CD4-positive, CD25-positive, alpha-beta regulatory T cell (primary cell): ENCODE measurements at regions not wholly inside any gene's neighbourhood (a gene's known extent, or its start where the extent isn't known, plus 50 kb on each side); places are given as distances from the start of the nearest gene placed in this dataset.

ENCODE experiments used
- ATAC-seq, 2 donors: fragments of 150-1000 bp; cut with Tn5 transposase; one replicate each; pipeline ENCODE4 v1.10.0; 2021; ENCODE audit warnings: low read depth in 2 of 2, moderate number of reproducible peaks in 2 of 2, moderate library complexity in 1 of 2
- DNase-seq, 3 donors: peaks; one replicate each; pipeline versions ENCODE4 v3.0.0 to v3.0.0-alpha.2; 2012 to 2022; ENCODE audit warnings: mixed read lengths in 1 of 3
- H3K27ac ChIP-seq: one replicate; pipeline ENCODE4 v1.7.0; 2013; ENCODE audit warnings: mild to moderate bottlenecking, low read length; ENCODE audit not compliant: insufficient read depth, poor library complexity, severe bottlenecking
- H3K27me3 ChIP-seq: one replicate; pipeline ENCODE4 v1.7.0; 2013; ENCODE audit warnings: low read length; ENCODE audit not compliant: control insufficient read depth, insufficient read depth
- H3K36me3 ChIP-seq: one replicate; pipeline ENCODE4 v1.7.0; 2013; ENCODE audit warnings: mild to moderate bottlenecking, low read length, moderate library complexity; ENCODE audit not compliant: control insufficient read depth, insufficient read depth
- H3K4me1 ChIP-seq: 2 replicates; pipeline ENCODE4 v1.7.0; 2013; ENCODE audit warnings: mild to moderate bottlenecking, low read length; ENCODE audit not compliant: insufficient read depth, control insufficient read depth, poor library complexity, severe bottlenecking
- H3K4me3 ChIP-seq: one replicate; pipeline ENCODE4 v1.7.0; 2013; ENCODE audit warnings: low read depth, mild to moderate bottlenecking, low read length, moderate library complexity
- H3K9me3 ChIP-seq, 2 experiments: 1 replicate in 1 of 2; 2 replicates in 1 of 2; pipeline ENCODE4 v1.7.0; 2013; ENCODE audit warnings: low read length in 2 of 2, mild to moderate bottlenecking in 1 of 2, moderate library complexity in 1 of 2; ENCODE audit not compliant: control insufficient read depth in 2 of 2
- H3K27ac Mint-ChIP-seq, 3 donors: one replicate each; pipeline ENCODE4 v1.8.0; 2020 to 2022; ENCODE audit warnings: mild to moderate bottlenecking in 3 of 3, mixed read lengths in 3 of 3, moderate library complexity in 2 of 3
- H3K27me3 Mint-ChIP-seq: one replicate; pipeline ENCODE4 v1.8.0; 2022; ENCODE audit warnings: mild to moderate bottlenecking, mixed read lengths
- H3K36me3 Mint-ChIP-seq: one replicate; pipeline ENCODE4 v1.8.0; 2020; ENCODE audit warnings: mixed read lengths
- H3K4me1 Mint-ChIP-seq, 4 donors: one replicate each; pipeline ENCODE4 v1.8.0; 2020 to 2022; ENCODE audit warnings: mixed read lengths in 4 of 4, mild to moderate bottlenecking in 1 of 4
- H3K4me3 Mint-ChIP-seq, 4 donors: one replicate each; pipeline ENCODE4 v1.8.0; 2020 to 2022; ENCODE audit warnings: mild to moderate bottlenecking in 4 of 4, mixed read lengths in 4 of 4, moderate library complexity in 3 of 4
- H3K9me3 Mint-ChIP-seq, 7 donors: one replicate each; pipeline ENCODE4 v1.8.0; 2020 to 2022; ENCODE audit warnings: mixed read lengths in 7 of 7, mild to moderate bottlenecking in 3 of 7, moderate library complexity in 2 of 7

- Mint-ChIP-seq H3K4me3 (no peak overlapping the region), H3K4me1 (peaks cover 5 to 19% (median 14%) of the 10 kb centered on the region in 4 donors), H3K27ac (no peak overlapping the region), H3K27me3 (peaks cover 40% of the 10 kb centered on the region), H3K36me3 (no peaks in the 10 kb centered on the region), H3K9me3 (peaks cover 0 to 9% (median 2%) of the 10 kb centered on the region in 7 donors)
- ATAC-seq (no peak), DNase-seq (no peak)
- peaks cover 20% of the 10 kb centered on the region for H3K27me3 ChIP-seq
- H3K27ac ChIP-seq: no peak overlapping the region
- H3K4me3 ChIP-seq: no peak overlapping the region
- H3K4me1 ChIP-seq: peaks cover 9% of the 10 kb centered on the region
- H3K36me3 ChIP-seq: no peaks in the 10 kb centered on the region
- peaks cover 5 to 6% of the 10 kb centered on the region in 2 experiments for H3K9me3 ChIP-seq
These were observed 228.8 kb downstream of the SMARCA2 start for GRCh38 chr9:2243666-2244555.

- H3K27me3 Mint-ChIP-seq: peaks cover 20% of the 10 kb centered on the region
- peaks cover 5 to 6% of the 10 kb centered on the region in 2 experiments for H3K9me3 ChIP-seq
- no peaks in the 10 kb centered on the region for H3K36me3 Mint-ChIP-seq
These were observed 232.2 kb downstream of the SMARCA2 start for GRCh38 chr9:2247340-2247739.

GRCh38 chr9:2248768-2249265 is 233.7 kb downstream of the SMARCA2 start:
- Mint-ChIP-seq H3K9me3 (peaks cover 0 to 9% (median 4%) of the 10 kb centered on the region in 7 donors), H3K27me3 (peaks cover 15% of the 10 kb centered on the region), H3K36me3 (no peaks in the 10 kb centered on the region), H3K27ac (no peak overlapping the region), H3K4me3 (no peak overlapping the region), H3K4me1 (no peaks in the 10 kb centered on the region)
- Histone ChIP-seq H3K27ac (no peak overlapping the region), H3K4me1 (no peaks in the 10 kb centered on the region), H3K36me3 (no peaks in the 10 kb centered on the region), H3K27me3 (peaks cover 9% of the 10 kb centered on the region), H3K4me3 (no peak overlapping the region), H3K9me3 (peaks cover 5 to 6% of the 10 kb centered on the region in 2 experiments)
- DNase-seq (no peak), ATAC-seq (no peak)

More at GRCh38 chr9:2247340-2247739, 232.2 kb downstream of the SMARCA2 start:
- H3K27ac ChIP-seq: no peak overlapping the region
- DNase-seq (no peak), ATAC-seq (no peak)
- Mint-ChIP-seq H3K4me1 (peaks cover 0 to 8% (median 5%) of the 10 kb centered on the region in 4 donors), H3K27ac (no peak overlapping the region), H3K4me3 (no peak overlapping the region), H3K9me3 (peaks cover 0 to 9% (median 3%) of the 10 kb centered on the region in 7 donors)
- no peak overlapping the region for H3K4me3 ChIP-seq
- H3K36me3 ChIP-seq: no peaks in the 10 kb centered on the region
- peaks cover 3% of the 10 kb centered on the region for H3K4me1 ChIP-seq
- peaks cover 18% of the 10 kb centered on the region for H3K27me3 ChIP-seq

GRCh38 chr9:2253636-2254580 is 238.8 kb downstream of the SMARCA2 start:
- Mint-ChIP-seq H3K4me1 (no peaks in the 10 kb centered on the region), H3K27me3 (peaks cover 5% of the 10 kb centered on the region), H3K36me3 (no peaks in the 10 kb centered on the region), H3K4me3 (no peak overlapping the region), H3K27ac (no peak overlapping the region), H3K9me3 (peaks cover 0 to 5% (median 0%) of the 10 kb centered on the region in 7 donors)
- ATAC-seq: no peak
- Histone ChIP-seq H3K4me1 (no peaks in the 10 kb centered on the region), H3K36me3 (no peaks in the 10 kb centered on the region), H3K9me3 (no peaks in the 10 kb centered on the region), H3K27me3 (no peaks in the 10 kb centered on the region), H3K4me3 (no peak overlapping the region), H3K27ac (no peak overlapping the region)
- no peak for DNase-seq

DNA sequence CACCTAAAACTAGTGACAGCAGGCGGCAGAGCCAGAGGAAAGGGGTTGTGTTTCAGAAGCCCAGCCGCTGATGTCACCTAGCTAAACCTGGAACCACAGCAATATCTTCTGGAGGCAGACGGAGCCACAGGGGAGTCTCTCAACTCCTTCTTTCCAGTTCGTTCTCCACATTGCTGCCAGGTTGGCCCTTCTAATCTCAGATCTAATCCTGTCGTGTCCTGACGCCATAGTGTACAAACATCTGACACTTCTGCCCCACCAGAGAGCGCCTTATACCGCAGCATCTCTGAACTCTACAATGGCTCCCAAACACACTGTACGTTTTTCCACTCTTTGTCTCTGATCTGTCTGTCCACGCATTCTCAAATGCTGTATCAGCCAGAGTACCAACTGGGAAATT is 240.0 kb downstream of the SMARCA2 start:
- H3K4me3 ChIP-seq: no peak overlapping the region
- no peak overlapping the region for H3K27ac Mint-ChIP-seq
- H3K27ac ChIP-seq: no peak overlapping the region
- no peaks in the 10 kb centered on the region for H3K4me1 Mint-ChIP-seq
- no peaks in the 10 kb centered on the region for H3K4me1 ChIP-seq
- no peak for DNase-seq
- no peak for ATAC-seq
- no peaks in the 10 kb centered on the region for H3K9me3 ChIP-seq
- no peak overlapping the region for H3K4me3 Mint-ChIP-seq
- no peaks in the 10 kb centered on the region for H3K36me3 Mint-ChIP-seq
- peaks cover 5% of the 10 kb centered on the region for H3K27me3 Mint-ChIP-seq
- H3K27me3 ChIP-seq: no peaks in the 10 kb centered on the region
- H3K36me3 ChIP-seq: no peaks in the 10 kb centered on the region
- peaks cover 0 to 5% (median 0%) of the 10 kb centered on the region in 7 donors for H3K9me3 Mint-ChIP-seq

DNA sequence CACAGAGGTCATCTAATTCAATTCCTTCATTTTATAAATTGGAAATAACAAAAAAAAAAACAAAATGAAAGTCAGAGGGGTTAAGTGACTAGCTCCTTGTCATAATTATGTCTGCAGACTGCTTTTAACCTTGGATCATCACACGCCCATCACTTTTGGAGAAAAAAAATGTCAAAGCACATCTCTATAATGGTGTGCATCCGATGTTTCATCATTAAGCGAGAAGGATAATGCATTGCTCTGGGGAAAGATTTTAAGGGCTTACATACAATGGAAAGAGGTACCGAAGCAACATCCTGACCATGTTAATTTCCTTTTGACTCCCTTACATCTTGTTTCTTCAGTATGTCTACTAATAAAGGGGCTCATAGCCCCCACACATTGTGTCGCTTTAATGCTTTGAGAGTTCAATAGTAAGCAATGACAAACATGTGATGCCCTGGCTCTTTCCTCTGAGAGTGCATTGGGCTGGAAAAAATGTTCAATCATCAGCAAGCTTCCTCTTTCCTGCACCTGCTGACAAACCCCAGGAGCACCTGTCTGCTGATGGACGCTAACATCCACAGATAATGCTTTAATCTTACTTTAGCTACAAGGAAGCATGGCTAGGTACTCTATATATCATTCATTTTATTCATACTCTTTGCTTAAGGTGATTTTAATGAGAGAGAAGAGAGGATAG is 242.2 kb downstream of the SMARCA2 start:
- Histone ChIP-seq H3K27ac (no peak overlapping the region), H3K36me3 (no peaks in the 10 kb centered on the region), H3K27me3 (peaks cover 4% of the 10 kb centered on the region), H3K4me3 (no peak overlapping the region), H3K4me1 (no peaks in the 10 kb centered on the region), H3K9me3 (no peaks in the 10 kb centered on the region)
- H3K9me3 Mint-ChIP-seq: peaks cover 0 to 3% (median 0%) of the 10 kb centered on the region in 7 donors
- no peaks in the 10 kb centered on the region for H3K4me1 Mint-ChIP-seq
- no peak overlapping the region for H3K4me3 Mint-ChIP-seq
- DNase-seq (no peak), ATAC-seq (no peak)
- H3K36me3 Mint-ChIP-seq: no peaks in the 10 kb centered on the region
- peaks cover 16% of the 10 kb centered on the region for H3K27me3 Mint-ChIP-seq
- no peak overlapping the region for H3K27ac Mint-ChIP-seq
